Caco-2 (cell line): ENCODE measurements at regions not wholly inside any gene's neighbourhood (a gene's known extent, or its start where the extent isn't known, plus 50 kb on each side); places are given as distances from the start of the nearest gene placed in this dataset.

Source experiments
- BruUV-seq: library from RNA; stranded (reverse); fragments of 400-500 nt; replicated peaks from 2 replicates; lab custom pipeline; 2021; lab: Mats Ljungman, UMichigan
- CTCF ChIA-PET: fragments of 300-600 bp; sonication (Branson Sonifier 250); formaldehyde crosslinking; loops from one replicate; lab custom pipeline; 2022; ENCODE audit warnings: antibody characterized with exemption; lab: Charles Lee
- POLR2A ChIA-PET: fragments of 300-600 bp; sonication (Branson Sonifier 250); formaldehyde crosslinking; loops from one replicate; lab custom pipeline; 2022; ENCODE audit warnings: antibody characterized with exemption; lab: Charles Lee
- DNase-seq, 2 experiments: peaks; one replicate each; pipeline versions ENCODE4 v3.0.0 to v3.0.0-alpha.2; 2020 to 2022
- H3K27me3 ChIP-seq: replicated peaks from 2 replicates; pipeline ENCODE4 v1.6.0; 2011; ENCODE audit warnings: low read length; ENCODE audit not compliant: control insufficient read depth, insufficient read depth
- H3K36me3 ChIP-seq: 2 replicates; pipeline ENCODE4 v1.5.1; 2011; ENCODE audit warnings: low read length; ENCODE audit not compliant: control insufficient read depth, insufficient read depth
- H3K4me1 ChIP-seq: fragments of 250-450 bp; sonication (Bioruptor Pico); 2 replicates; pipeline ENCODE4 v1.5.1; 2020; ENCODE audit warnings: mild to moderate bottlenecking
- H3K4me3 ChIP-seq: 2 replicates; pipeline ENCODE4 v1.5.1; 2011; ENCODE audit warnings: low read depth, mild to moderate bottlenecking, control low read depth, low read length
- H3K9me3 ChIP-seq: fragments of 250-450 bp; sonication (Bioruptor Pico); 2 replicates; pipeline ENCODE4 v1.5.1; 2020; ENCODE audit warnings: mild to moderate bottlenecking, moderate library complexity
- H3K27ac Mint-ChIP-seq: one replicate; pipeline ENCODE4 v1.8.0; 2022; ENCODE audit warnings: mixed read lengths; ENCODE audit not compliant: unreplicated experiment
- H3K27me3 Mint-ChIP-seq: one replicate; pipeline ENCODE4 v1.8.0; 2022; ENCODE audit warnings: mixed read lengths; ENCODE audit not compliant: insufficient read depth, unreplicated experiment
- H3K36me3 Mint-ChIP-seq: one replicate; pipeline ENCODE4 v1.8.0; 2022; ENCODE audit warnings: mild to moderate bottlenecking, mixed read lengths; ENCODE audit not compliant: insufficient read depth, unreplicated experiment
- H3K4me1 Mint-ChIP-seq: one replicate; pipeline ENCODE4 v1.8.0; 2022; ENCODE audit warnings: low read depth, mixed read lengths; ENCODE audit not compliant: unreplicated experiment
- H3K4me3 Mint-ChIP-seq: one replicate; pipeline ENCODE4 v1.8.0; 2022; ENCODE audit warnings: mild to moderate bottlenecking, moderate library complexity, mixed read lengths; ENCODE audit not compliant: unreplicated experiment
- H3K9me3 Mint-ChIP-seq: one replicate; pipeline ENCODE4 v1.8.0; 2022; ENCODE audit warnings: mixed read lengths; ENCODE audit not compliant: unreplicated experiment
- intact Hi-C: fragments of 100-400 bp; cut with micrococcal nuclease; formaldehyde crosslinking; loops from one replicate; pipeline ENCODE4 v1.10.0; 2022; ENCODE audit not compliant: unreplicated experiment
- TF ChIP-seq, protein P1 (sequence below), 2 experiments: fragments of 200-600 bp in 1 of 2; IDR thresholded peaks; 1 replicate in 1 of 2; 2 replicates in 1 of 2; pipeline versions ENCODE4 v1.5.1 to v1.8.0; 2011 to 2022; ENCODE audit warnings: antibody characterized with exemption in 1 of 2, control low read depth in 1 of 2, inconsistent platforms in 1 of 2, low read depth in 1 of 2, low read length in 1 of 2, mild to moderate bottlenecking in 1 of 2, moderate library complexity in 1 of 2; ENCODE audit not compliant: insufficient read depth in 1 of 2, severe bottlenecking in 1 of 2, unreplicated experiment in 1 of 2

DNA sequence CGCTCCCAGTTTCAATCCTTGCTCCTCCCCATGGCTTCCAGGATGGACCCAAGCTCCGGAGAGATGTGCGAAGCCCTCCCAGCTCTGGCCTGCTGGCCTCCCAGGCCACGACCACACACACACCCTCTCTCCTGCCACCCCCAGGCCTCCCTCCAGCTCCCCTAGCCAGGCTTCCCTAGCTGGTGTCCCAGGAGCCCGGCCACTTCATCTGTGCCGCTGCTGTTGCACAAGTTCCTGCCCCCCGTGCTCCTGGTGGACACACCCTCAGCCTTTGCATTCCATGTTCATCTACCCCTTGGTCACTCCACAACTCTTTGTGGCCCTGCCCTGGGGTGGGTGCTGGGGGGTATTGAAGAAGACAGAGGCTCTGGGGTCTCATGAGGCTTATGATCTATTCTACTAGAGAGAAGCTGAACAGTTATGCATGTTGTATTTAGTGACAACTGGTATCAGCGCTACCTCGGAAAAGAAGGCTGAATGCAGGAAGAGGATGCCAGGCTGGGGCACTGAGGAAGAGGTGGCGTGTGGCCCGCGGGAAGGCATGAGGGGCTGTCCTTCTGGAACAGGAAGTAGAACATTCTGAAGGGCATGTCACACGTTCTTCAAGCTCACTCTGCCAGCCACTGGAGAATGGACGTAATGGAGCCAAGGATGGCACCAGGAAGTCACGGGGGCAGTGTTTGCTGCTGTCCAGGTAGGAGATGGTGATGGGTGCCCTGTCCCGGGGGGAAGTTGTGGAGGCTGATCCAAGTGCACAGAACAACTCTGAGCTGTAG lies 172.4 kb downstream of the PSMG1 start:
- Histone ChIP-seq H3K9me3 (no peaks in the 10 kb centered on the region), H3K4me1 (no peaks in the 10 kb centered on the region), H3K36me3 (no peaks in the 10 kb centered on the region), H3K4me3 (no peak overlapping the region), H3K27me3 (no peaks in the 10 kb centered on the region)
- intact Hi-C loops = no loop called here
- TF ChIP-seq, protein P1, sequence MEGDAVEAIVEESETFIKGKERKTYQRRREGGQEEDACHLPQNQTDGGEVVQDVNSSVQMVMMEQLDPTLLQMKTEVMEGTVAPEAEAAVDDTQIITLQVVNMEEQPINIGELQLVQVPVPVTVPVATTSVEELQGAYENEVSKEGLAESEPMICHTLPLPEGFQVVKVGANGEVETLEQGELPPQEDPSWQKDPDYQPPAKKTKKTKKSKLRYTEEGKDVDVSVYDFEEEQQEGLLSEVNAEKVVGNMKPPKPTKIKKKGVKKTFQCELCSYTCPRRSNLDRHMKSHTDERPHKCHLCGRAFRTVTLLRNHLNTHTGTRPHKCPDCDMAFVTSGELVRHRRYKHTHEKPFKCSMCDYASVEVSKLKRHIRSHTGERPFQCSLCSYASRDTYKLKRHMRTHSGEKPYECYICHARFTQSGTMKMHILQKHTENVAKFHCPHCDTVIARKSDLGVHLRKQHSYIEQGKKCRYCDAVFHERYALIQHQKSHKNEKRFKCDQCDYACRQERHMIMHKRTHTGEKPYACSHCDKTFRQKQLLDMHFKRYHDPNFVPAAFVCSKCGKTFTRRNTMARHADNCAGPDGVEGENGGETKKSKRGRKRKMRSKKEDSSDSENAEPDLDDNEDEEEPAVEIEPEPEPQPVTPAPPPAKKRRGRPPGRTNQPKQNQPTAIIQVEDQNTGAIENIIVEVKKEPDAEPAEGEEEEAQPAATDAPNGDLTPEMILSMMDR (IDR thresholded peaks at IDR 0.05; ENCODE audit: insufficient read depth in 1 of 2, low read depth in 1 of 2, low read length in 1 of 2, severe bottlenecking in 1 of 2, unreplicated experiment in 1 of 2) = no peak
- DNase-seq = no peak
- no TSS peak for BruUV-seq
- CTCF ChIA-PET = no interaction called here
- Mint-ChIP-seq H3K36me3 (no peaks in the 10 kb centered on the region), H3K9me3 (no peaks in the 10 kb centered on the region), H3K4me3 (no peak overlapping the region), H3K27me3 (no peaks in the 10 kb centered on the region), H3K4me1 (peaks cover 8% of the 10 kb centered on the region), H3K27ac (peak overlapping the region; percentile 3)
- POLR2A ChIA-PET = no interaction called here

DNA sequence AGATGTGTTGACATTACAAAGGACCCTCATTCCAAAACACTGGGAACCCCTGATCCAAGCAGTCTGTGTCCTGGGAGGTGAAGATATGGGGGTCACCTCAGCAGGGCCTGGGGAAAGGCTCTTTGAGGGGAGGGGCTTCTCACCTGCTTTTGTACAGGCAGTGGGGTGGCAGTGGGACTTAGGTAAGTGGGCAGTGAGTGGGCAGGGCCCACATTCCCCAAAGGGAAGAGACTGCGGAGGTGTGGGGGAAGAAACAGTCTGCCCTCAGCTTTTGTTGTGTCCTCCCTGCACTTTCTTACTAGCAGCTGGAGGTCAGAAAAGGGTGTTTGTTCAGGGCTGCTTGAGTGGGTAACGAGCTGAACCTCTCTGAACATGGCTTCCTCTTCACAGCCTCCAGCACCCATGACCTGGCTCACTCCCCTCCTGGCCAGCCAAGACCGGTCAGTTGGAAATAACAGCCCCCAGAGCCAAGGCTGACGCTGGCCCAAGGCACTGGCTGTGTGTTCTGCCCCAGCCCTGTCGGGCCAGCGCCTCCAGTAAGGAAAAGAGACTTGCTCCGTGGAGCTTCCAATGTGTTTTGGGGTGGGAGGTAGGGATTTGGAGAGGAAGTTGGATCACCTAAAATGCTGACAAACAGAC lies 173.5 kb downstream of the PSMG1 start:
- H3K27ac Mint-ChIP-seq = no peak overlapping the region
- H3K4me3 ChIP-seq = no peak overlapping the region
- no peak for DNase-seq
- BruUV-seq = no TSS peak
- CTCF ChIA-PET = no interaction called here
- POLR2A ChIA-PET = no interaction called here
- H3K27me3 Mint-ChIP-seq = no peaks in the 10 kb centered on the region
- no peaks in the 10 kb centered on the region for H3K36me3 ChIP-seq
- no peaks in the 10 kb centered on the region for H3K27me3 ChIP-seq
- TF ChIP-seq, protein P1 (IDR thresholded peaks at IDR 0.05; ENCODE audit: insufficient read depth in 1 of 2, low read depth in 1 of 2, low read length in 1 of 2, severe bottlenecking in 1 of 2, unreplicated experiment in 1 of 2) = no peak
- H3K4me1 Mint-ChIP-seq = peaks cover 8% of the 10 kb centered on the region
- H3K4me3 Mint-ChIP-seq = no peak overlapping the region
- H3K4me1 ChIP-seq = no peaks in the 10 kb centered on the region
- no peaks in the 10 kb centered on the region for H3K9me3 Mint-ChIP-seq
- H3K9me3 ChIP-seq = no peaks in the 10 kb centered on the region
- no peaks in the 10 kb centered on the region for H3K36me3 Mint-ChIP-seq
- intact Hi-C loops = no loop called here

DNA sequence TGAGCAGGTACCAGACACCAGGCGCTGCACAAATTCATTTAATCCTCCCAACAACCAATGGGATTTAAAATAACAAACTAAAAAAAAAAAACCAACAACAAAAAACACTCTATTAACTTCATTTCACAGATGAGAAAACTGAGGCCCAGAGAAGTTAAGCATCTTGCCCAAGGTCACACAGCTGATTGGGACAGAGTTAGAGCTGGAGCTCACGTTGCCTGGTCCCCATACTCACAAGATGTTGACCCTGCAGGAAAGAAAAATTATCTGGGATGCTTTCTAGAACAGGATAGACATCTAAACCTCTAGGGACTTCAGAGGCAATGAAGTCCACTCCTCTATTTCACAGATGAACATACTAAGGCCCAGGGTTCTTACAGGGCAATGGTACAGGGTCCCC lies 175.3 kb downstream of the PSMG1 start:
- Mint-ChIP-seq H3K36me3 (no peaks in the 10 kb centered on the region), H3K4me1 (peaks cover 8% of the 10 kb centered on the region), H3K27ac (no peak overlapping the region), H3K27me3 (no peaks in the 10 kb centered on the region), H3K4me3 (no peak overlapping the region), H3K9me3 (no peaks in the 10 kb centered on the region)
- Histone ChIP-seq H3K9me3 (no peaks in the 10 kb centered on the region), H3K4me1 (no peaks in the 10 kb centered on the region), H3K36me3 (no peaks in the 10 kb centered on the region), H3K27me3 (no peaks in the 10 kb centered on the region), H3K4me3 (no peak overlapping the region)
- intact Hi-C loops = no loop called here
- TF ChIP-seq, protein P1 (IDR thresholded peaks at IDR 0.05; ENCODE audit: insufficient read depth in 1 of 2, low read depth in 1 of 2, low read length in 1 of 2, severe bottlenecking in 1 of 2, unreplicated experiment in 1 of 2) = no peak
- POLR2A ChIA-PET = no interaction called here
- BruUV-seq = no TSS peak
- CTCF ChIA-PET = no interaction called here
- no peak for DNase-seq
